OCI-LY3 (cell line): ENCODE measurements at regions not wholly inside any gene's neighbourhood (a gene's known extent, or its start where the extent isn't known, plus 50 kb on each side); places are given as distances from the start of the nearest gene placed in this dataset.

ENCODE experiments used
- EZH2phosphoT487 ChIP-seq: fragments of 200-600 bp; shearing (Covaris generic); IDR thresholded peaks from 2 replicates; pipeline ENCODE4 v1.6.1; 2018; ENCODE audit warnings: antibody characterized with exemption, mixed run types, low read depth
- TF ChIP-seq, protein P1 (sequence below): fragments of 200-600, 300-600 bp; sonication (generic); IDR thresholded peaks from 2 replicates; pipeline ENCODE4 v1.5.1; 2014; ENCODE audit warnings: antibody characterized with exemption, low read length, low read depth

DNA sequence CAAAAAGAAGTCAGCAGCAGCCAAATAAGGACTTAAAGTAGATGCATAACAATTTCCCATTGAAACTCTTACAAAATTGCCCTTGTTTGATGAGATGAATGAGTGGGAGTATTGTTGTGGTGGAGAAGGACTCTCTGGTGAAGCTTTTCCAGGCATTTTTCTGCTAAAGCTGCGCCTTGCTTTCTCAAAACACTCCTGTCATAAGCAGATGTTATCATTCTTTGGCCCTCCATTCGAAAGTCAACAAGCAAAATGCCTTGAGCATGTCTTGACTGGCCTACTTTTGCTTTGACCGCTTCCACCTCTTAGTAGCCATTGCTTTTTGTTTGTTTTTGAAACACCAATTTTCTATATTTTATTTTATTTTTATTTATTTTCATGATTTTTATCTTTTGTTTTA, 340.9 kb upstream of the FGF13 start:
- TF ChIP-seq, protein P1, sequence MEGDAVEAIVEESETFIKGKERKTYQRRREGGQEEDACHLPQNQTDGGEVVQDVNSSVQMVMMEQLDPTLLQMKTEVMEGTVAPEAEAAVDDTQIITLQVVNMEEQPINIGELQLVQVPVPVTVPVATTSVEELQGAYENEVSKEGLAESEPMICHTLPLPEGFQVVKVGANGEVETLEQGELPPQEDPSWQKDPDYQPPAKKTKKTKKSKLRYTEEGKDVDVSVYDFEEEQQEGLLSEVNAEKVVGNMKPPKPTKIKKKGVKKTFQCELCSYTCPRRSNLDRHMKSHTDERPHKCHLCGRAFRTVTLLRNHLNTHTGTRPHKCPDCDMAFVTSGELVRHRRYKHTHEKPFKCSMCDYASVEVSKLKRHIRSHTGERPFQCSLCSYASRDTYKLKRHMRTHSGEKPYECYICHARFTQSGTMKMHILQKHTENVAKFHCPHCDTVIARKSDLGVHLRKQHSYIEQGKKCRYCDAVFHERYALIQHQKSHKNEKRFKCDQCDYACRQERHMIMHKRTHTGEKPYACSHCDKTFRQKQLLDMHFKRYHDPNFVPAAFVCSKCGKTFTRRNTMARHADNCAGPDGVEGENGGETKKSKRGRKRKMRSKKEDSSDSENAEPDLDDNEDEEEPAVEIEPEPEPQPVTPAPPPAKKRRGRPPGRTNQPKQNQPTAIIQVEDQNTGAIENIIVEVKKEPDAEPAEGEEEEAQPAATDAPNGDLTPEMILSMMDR, result no peak
- no peak for TF ChIP-seq EZH2phosphoT487
